GOT3 (cell line): ENCODE measurements at regions not wholly inside any gene's neighbourhood (a gene's known extent, or its start where the extent isn't known, plus 50 kb on each side); places are given as distances from the start of the nearest gene placed in this dataset.
"Not testable (repeated sequence)": the region's sequence is repeated elsewhere in the genome, so short reads cannot be mapped to it uniquely, and the experiment has no call there.

Experiments
- DNase-seq: peaks from one replicate; lab custom pipeline; 2025; ENCODE audit warnings: mixed read lengths; lab: John Stamatoyannopoulos, UW

- no peak for DNase-seq
These were observed 53.8 kb downstream of the COX7C start for GRCh38 chr5:86671536-86671935.

- DNase-seq = no peak
These were observed 56.3 kb downstream of the COX7C start for GRCh38 chr5:86674069-86674468.

GRCh38 chr5:86675311-86675710 lies 57.6 kb downstream of the COX7C start:
- DNase-seq = no peak

- no peak for DNase-seq
These were observed 61.8 kb downstream of the COX7C start for GRCh38 chr5:86679529-86679928.

- no peak for DNase-seq
These were observed 62.2 kb downstream of the COX7C start for GRCh38 chr5:86679949-86680348.

- no peak for DNase-seq
These were observed 66.5 kb downstream of the COX7C start for GRCh38 chr5:86684222-86684621.

GRCh38 chr5:86686046-86686445 lies 68.3 kb downstream of the COX7C start:
- DNase-seq = no peak

GRCh38 chr5:86688406-86688805 lies 70.7 kb downstream of the COX7C start:
- no peak for DNase-seq

- DNase-seq = no peak
These were observed 71.5 kb downstream of the COX7C start for GRCh38 chr5:86689103-86689729.

- no peak for DNase-seq
These were observed 91.6 kb downstream of the COX7C start for GRCh38 chr5:86709157-86709881.

- DNase-seq = no peak
These were observed 98.4 kb downstream of the COX7C start for GRCh38 chr5:86716121-86716520.

- DNase-seq = not testable (repeated sequence)
These were observed 113.8 kb downstream of the COX7C start for GRCh38 chr5:86731319-86732117.

GRCh38 chr5:86735370-86735769 lies 117.6 kb downstream of the COX7C start:
- no peak for DNase-seq

GRCh38 chr5:86737579-86737978 lies 119.8 kb downstream of the COX7C start:
- DNase-seq = no peak

GRCh38 chr5:86748538-86749105 lies 130.9 kb downstream of the COX7C start:
- DNase-seq = no peak

GRCh38 chr5:86749841-86750240 lies 132.1 kb downstream of the COX7C start:
- no peak for DNase-seq

- DNase-seq = no peak
These were observed 139.1 kb downstream of the COX7C start for GRCh38 chr5:86756839-86757238.

GRCh38 chr5:86757824-86758223 lies 140.1 kb downstream of the COX7C start:
- no peak for DNase-seq

- no peak for DNase-seq
These were observed 142.9 kb downstream of the COX7C start for GRCh38 chr5:86760661-86761060.

GRCh38 chr5:86763929-86764328 lies 146.2 kb downstream of the COX7C start:
- no peak for DNase-seq

- no peak for DNase-seq
These were observed 148.2 kb downstream of the COX7C start for GRCh38 chr5:86765778-86766502.

- no peak for DNase-seq
These were observed 151.0 kb downstream of the COX7C start for GRCh38 chr5:86768699-86769202.
